ENCODE measurements at regions not wholly inside any gene's neighbourhood (a gene's known extent, or its start where the extent isn't known, plus 50 kb on each side); places are given as distances from the start of the nearest gene placed in this dataset.

- CTCF ChIA-PET (ENCODE audit: partially characterized antibody): no interaction called here
- Histone ChIP-seq H3K27me3 (ENCODE audit: insufficient read depth, low read length) (no peaks in the 10 kb centered on the region), H3K27ac (ENCODE audit: low read depth, low read length) (no peak overlapping the region), H3K36me3 (ENCODE audit: insufficient read depth, low read length) (no peaks in the 10 kb centered on the region), H3K4me3 (ENCODE audit: low read length in 2 of 2) (no peak overlapping the region), H3K9me3 (ENCODE audit: control insufficient read depth in 1 of 2, low read length in 2 of 2) (no peaks in the 10 kb centered on the region), H3K4me1 (ENCODE audit: insufficient read depth, low read length) (no peaks in the 10 kb centered on the region)
- Mint-ChIP-seq H3K36me3 (no peaks in the 10 kb centered on the region), H3K4me3 (no peak overlapping the region), H3K27me3 (peaks cover 0 to 4% of the 10 kb centered on the region in 2 donors), H3K27ac (peak overlapping the region in 1 of 7 donors; percentile 5), H3K9me3 (peaks cover 0 to 5% (median 2%) of the 10 kb centered on the region in 8 donors), H3K4me1 (peaks cover 4 to 10% (median 7%) of the 10 kb centered on the region in 4 donors)
- POLR2A ChIA-PET (ENCODE audit: partially characterized antibody): no interaction called here
- intact Hi-C loops (cut with micrococcal nuclease): no loop called here
- no peak for DNase-seq
These were observed 147.5 kb upstream of the TBCA start for GRCh38 chr5:77923666-77924065.

DNA sequence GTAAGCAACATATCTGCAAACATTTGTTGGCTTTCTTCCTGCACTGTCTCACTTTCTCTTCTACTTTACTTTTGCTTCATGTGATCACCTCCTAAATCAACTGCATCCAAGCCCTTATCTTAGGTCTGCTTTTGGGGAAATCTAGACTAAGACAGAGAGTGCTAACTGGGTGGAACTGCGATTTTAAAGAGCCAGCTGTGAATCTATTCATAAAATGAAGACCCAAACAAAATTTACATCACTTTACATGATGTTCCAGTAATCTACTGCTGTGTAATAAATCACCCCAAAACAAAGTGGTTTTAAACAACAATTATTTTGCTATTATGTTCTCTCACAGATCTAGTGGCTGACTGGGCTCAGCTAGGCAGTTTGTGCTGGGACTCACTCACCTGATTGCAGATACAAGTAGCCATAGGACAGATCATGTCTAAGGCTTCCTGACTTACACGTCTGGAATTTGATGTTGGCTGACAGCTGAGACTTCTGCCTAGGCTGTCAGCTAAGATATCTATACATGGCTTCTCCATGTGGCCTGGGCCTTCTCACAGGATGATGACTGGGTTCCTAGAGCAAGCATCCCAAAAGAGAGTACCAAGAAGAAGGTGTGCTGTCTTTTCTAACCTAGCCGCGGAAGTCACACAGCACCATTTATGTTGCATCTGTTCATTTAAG is 145.1 kb upstream of the TBCA start:
- Histone ChIP-seq H3K27me3 (ENCODE audit: insufficient read depth, low read length) (no peaks in the 10 kb centered on the region), H3K36me3 (ENCODE audit: insufficient read depth, low read length) (no peaks in the 10 kb centered on the region), H3K4me1 (ENCODE audit: insufficient read depth, low read length) (no peaks in the 10 kb centered on the region), H3K27ac (ENCODE audit: low read depth, low read length) (no peak overlapping the region), H3K4me3 (ENCODE audit: low read length in 2 of 2) (no peak overlapping the region), H3K9me3 (ENCODE audit: control insufficient read depth in 1 of 2, low read length in 2 of 2) (no peaks in the 10 kb centered on the region)
- DNase-seq: no peak
- POLR2A ChIA-PET (ENCODE audit: partially characterized antibody): no interaction called here
- Mint-ChIP-seq H3K27me3 (peaks cover 0 to 4% of the 10 kb centered on the region in 2 donors), H3K27ac (no peak overlapping the region), H3K4me3 (no peak overlapping the region), H3K4me1 (peaks cover 4 to 10% (median 7%) of the 10 kb centered on the region in 4 donors), H3K36me3 (no peaks in the 10 kb centered on the region), H3K9me3 (peaks cover 0 to 5% (median 0%) of the 10 kb centered on the region in 8 donors)
- CTCF ChIA-PET (ENCODE audit: partially characterized antibody): no interaction called here
- intact Hi-C loops (cut with micrococcal nuclease): no loop called here

DNA sequence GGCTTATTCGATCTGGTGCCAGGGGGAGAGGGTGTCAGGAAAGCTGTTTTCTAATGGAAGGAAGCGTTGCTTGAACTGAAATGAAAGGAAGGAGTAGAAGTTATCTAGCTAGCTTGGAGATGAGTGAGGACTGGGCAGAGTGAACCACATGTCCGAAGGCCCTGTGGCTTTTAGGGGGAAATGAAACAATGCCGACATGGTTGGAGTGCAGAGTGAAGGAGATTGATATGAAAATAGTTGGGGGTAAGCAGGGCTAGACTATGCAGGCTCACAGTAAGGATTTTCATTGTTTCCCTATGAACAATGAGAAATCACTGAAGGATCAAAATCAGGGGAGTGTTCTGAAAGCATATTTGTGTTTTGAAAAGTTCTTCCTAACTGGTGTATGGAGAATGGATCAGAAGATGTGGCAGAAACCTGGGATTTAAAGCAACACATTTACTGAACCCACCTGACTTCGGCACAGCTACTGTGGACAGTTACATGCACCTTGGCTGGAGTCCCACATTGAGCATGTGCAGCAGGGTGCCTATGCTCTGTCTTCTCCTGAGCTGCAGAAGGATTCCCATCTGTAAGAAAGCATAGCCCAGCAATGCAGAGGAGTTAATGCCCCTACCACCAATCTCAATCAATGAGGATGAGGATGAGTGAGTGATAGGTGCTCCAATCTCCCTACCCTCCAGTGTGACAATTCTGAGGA is 144.4 kb upstream of the TBCA start:
- DNase-seq: no peak
- Mint-ChIP-seq H3K4me3 (no peak overlapping the region), H3K9me3 (peaks cover 0 to 2% (median 0%) of the 10 kb centered on the region in 8 donors), H3K36me3 (no peaks in the 10 kb centered on the region), H3K27me3 (peaks cover 0 to 4% of the 10 kb centered on the region in 2 donors), H3K4me1 (peaks cover 2 to 8% (median 4%) of the 10 kb centered on the region in 4 donors), H3K27ac (no peak overlapping the region)
- Histone ChIP-seq H3K9me3 (ENCODE audit: control insufficient read depth in 1 of 2, low read length in 2 of 2) (no peaks in the 10 kb centered on the region), H3K4me1 (ENCODE audit: insufficient read depth, low read length) (no peaks in the 10 kb centered on the region), H3K27me3 (ENCODE audit: insufficient read depth, low read length) (no peaks in the 10 kb centered on the region), H3K27ac (ENCODE audit: low read depth, low read length) (no peak overlapping the region), H3K36me3 (ENCODE audit: insufficient read depth, low read length) (no peaks in the 10 kb centered on the region), H3K4me3 (ENCODE audit: low read length in 2 of 2) (no peak overlapping the region)
- POLR2A ChIA-PET (ENCODE audit: partially characterized antibody): no interaction called here
- CTCF ChIA-PET (ENCODE audit: partially characterized antibody): no interaction called here
- intact Hi-C loops (cut with micrococcal nuclease): no loop called here

- Histone ChIP-seq H3K27ac (ENCODE audit: low read depth, low read length) (no peak overlapping the region), H3K9me3 (ENCODE audit: control insufficient read depth in 1 of 2, low read length in 2 of 2) (no peaks in the 10 kb centered on the region), H3K4me1 (ENCODE audit: insufficient read depth, low read length) (no peaks in the 10 kb centered on the region), H3K36me3 (ENCODE audit: insufficient read depth, low read length) (no peaks in the 10 kb centered on the region), H3K4me3 (ENCODE audit: low read length in 2 of 2) (no peak overlapping the region), H3K27me3 (ENCODE audit: insufficient read depth, low read length) (no peaks in the 10 kb centered on the region)
- POLR2A ChIA-PET (ENCODE audit: partially characterized antibody): no interaction called here
- no peak for DNase-seq
- Mint-ChIP-seq H3K36me3 (no peaks in the 10 kb centered on the region), H3K27me3 (peaks cover 6 to 12% of the 10 kb centered on the region in 2 donors), H3K4me1 (no peaks in the 10 kb centered on the region), H3K4me3 (no peak overlapping the region), H3K9me3 (peaks cover 0 to 8% (median 1%) of the 10 kb centered on the region in 8 donors), H3K27ac (no peak overlapping the region)
- CTCF ChIA-PET (ENCODE audit: partially characterized antibody): no interaction called here
- intact Hi-C loops (cut with micrococcal nuclease): no loop called here
These were observed 139.2 kb upstream of the TBCA start for GRCh38 chr5:77915346-77915745.

- Mint-ChIP-seq H3K27ac (no peak overlapping the region), H3K9me3 (peaks cover 0 to 8% (median 1%) of the 10 kb centered on the region in 8 donors), H3K36me3 (no peaks in the 10 kb centered on the region), H3K4me3 (no peak overlapping the region), H3K27me3 (peaks cover 6 to 12% of the 10 kb centered on the region in 2 donors), H3K4me1 (no peaks in the 10 kb centered on the region)
- Histone ChIP-seq H3K4me1 (ENCODE audit: insufficient read depth, low read length) (no peaks in the 10 kb centered on the region), H3K36me3 (ENCODE audit: insufficient read depth, low read length) (no peaks in the 10 kb centered on the region), H3K4me3 (ENCODE audit: low read length in 2 of 2) (no peak overlapping the region), H3K9me3 (ENCODE audit: control insufficient read depth in 1 of 2, low read length in 2 of 2) (no peaks in the 10 kb centered on the region), H3K27me3 (ENCODE audit: insufficient read depth, low read length) (no peaks in the 10 kb centered on the region), H3K27ac (ENCODE audit: low read depth, low read length) (no peak overlapping the region)
- CTCF ChIA-PET (ENCODE audit: partially characterized antibody): no interaction called here
- DNase-seq: no peak
- POLR2A ChIA-PET (ENCODE audit: partially characterized antibody): no interaction called here
- intact Hi-C loops (cut with micrococcal nuclease): no loop called here
These were observed 136.6 kb upstream of the TBCA start for GRCh38 chr5:77912721-77913120.

DNA sequence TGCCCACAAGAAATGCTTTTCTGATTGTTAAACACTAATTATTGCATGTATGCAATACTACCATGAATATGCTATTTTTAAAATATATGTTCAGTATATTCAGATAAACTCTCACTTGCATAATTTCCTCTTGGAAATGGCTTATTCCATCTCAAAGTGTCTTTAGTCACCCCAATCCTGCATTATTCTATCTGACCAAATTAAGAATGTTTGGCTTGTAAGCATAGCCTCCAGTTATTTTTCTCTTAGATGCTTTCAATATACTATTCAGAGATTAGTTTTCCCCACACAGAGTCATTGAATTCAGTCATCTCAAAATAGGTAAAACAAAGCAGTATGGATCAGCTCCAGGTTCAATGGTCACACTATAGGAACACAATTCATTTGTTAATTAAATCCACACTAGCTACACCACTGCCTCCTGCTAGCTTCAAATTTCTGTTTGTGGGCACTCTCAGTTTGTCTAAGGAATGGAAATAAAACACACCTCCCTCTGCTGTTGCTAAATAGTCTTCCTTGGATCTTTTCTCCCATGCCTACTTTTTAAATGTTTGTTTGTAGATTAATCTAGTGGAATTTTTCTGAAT is 134.6 kb upstream of the TBCA start:
- H3K4me1 ChIP-seq (ENCODE audit: insufficient read depth, low read length): no peaks in the 10 kb centered on the region
- H3K27ac ChIP-seq (ENCODE audit: low read depth, low read length): no peak overlapping the region
- DNase-seq: no peak
- intact Hi-C loops (cut with micrococcal nuclease): no loop called here
- peaks cover 6 to 10% of the 10 kb centered on the region in 2 donors for H3K27me3 Mint-ChIP-seq
- no peaks in the 10 kb centered on the region for H3K4me1 Mint-ChIP-seq
- POLR2A ChIA-PET (ENCODE audit: partially characterized antibody): no interaction called here
- no peaks in the 10 kb centered on the region for H3K27me3 ChIP-seq (ENCODE audit: insufficient read depth, low read length)
- no peak overlapping the region for H3K4me3 Mint-ChIP-seq
- no peak overlapping the region for H3K27ac Mint-ChIP-seq
- peaks cover 0 to 8% (median 1%) of the 10 kb centered on the region in 8 donors for H3K9me3 Mint-ChIP-seq
- no peak overlapping the region for H3K4me3 ChIP-seq (ENCODE audit: low read length in 2 of 2)
- CTCF ChIA-PET (ENCODE audit: partially characterized antibody): no interaction called here
- H3K9me3 ChIP-seq (ENCODE audit: control insufficient read depth in 1 of 2, low read length in 2 of 2): no peaks in the 10 kb centered on the region
- H3K36me3 Mint-ChIP-seq: no peaks in the 10 kb centered on the region
- H3K36me3 ChIP-seq (ENCODE audit: insufficient read depth, low read length): no peaks in the 10 kb centered on the region

GRCh38 chr5:77909237-77909636 is 133.1 kb upstream of the TBCA start:
- no peak overlapping the region for H3K4me3 ChIP-seq (ENCODE audit: low read length in 2 of 2)
- intact Hi-C loops (cut with micrococcal nuclease): no loop called here
- no peak overlapping the region for H3K27ac ChIP-seq (ENCODE audit: low read depth, low read length)
- H3K36me3 ChIP-seq (ENCODE audit: insufficient read depth, low read length): no peaks in the 10 kb centered on the region
- H3K27me3 ChIP-seq (ENCODE audit: insufficient read depth, low read length): no peaks in the 10 kb centered on the region
- ChIA-PET POLR2A (ENCODE audit: partially characterized antibody) (no interaction called here), CTCF (ENCODE audit: partially characterized antibody) (interaction anchor here (1.1 kb wide), 1 partner anchor 27 kb away, joined by 3 read pairs; no protein-coding TSS in a partner anchor)
- H3K4me3 Mint-ChIP-seq: no peak overlapping the region
- H3K27ac Mint-ChIP-seq: no peak overlapping the region
- peaks cover 6 to 10% of the 10 kb centered on the region in 2 donors for H3K27me3 Mint-ChIP-seq
- H3K36me3 Mint-ChIP-seq: no peaks in the 10 kb centered on the region
- peaks cover 0 to 4% (median 1%) of the 10 kb centered on the region in 8 donors for H3K9me3 Mint-ChIP-seq
- H3K9me3 ChIP-seq (ENCODE audit: control insufficient read depth in 1 of 2, low read length in 2 of 2): no peaks in the 10 kb centered on the region
- no peaks in the 10 kb centered on the region for H3K4me1 Mint-ChIP-seq
- DNase-seq: no peak
- H3K4me1 ChIP-seq (ENCODE audit: insufficient read depth, low read length): no peaks in the 10 kb centered on the region
